ENCODE measurements at regions not wholly inside any gene's neighbourhood (a gene's known extent, or its start where the extent isn't known, plus 50 kb on each side); places are given as distances from the start of the nearest gene placed in this dataset.

DNA sequence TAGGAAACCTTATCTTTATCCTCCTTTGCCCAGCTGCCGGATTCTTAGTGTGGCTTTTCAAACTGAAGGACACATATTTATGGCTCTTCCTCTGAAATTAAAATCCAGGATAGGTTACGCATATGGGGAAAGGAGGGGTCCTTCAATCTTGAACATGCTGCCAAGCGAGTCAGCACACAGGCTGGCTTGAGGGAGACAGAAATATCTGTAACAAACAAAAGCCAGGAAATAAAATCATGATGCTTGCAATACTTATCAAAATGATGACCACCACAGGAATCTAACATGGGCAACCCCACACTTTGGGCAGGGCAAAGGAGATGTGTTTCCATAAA, 196.4 kb upstream of the LDB2 start:
- DNase-seq, result no peak

DNA sequence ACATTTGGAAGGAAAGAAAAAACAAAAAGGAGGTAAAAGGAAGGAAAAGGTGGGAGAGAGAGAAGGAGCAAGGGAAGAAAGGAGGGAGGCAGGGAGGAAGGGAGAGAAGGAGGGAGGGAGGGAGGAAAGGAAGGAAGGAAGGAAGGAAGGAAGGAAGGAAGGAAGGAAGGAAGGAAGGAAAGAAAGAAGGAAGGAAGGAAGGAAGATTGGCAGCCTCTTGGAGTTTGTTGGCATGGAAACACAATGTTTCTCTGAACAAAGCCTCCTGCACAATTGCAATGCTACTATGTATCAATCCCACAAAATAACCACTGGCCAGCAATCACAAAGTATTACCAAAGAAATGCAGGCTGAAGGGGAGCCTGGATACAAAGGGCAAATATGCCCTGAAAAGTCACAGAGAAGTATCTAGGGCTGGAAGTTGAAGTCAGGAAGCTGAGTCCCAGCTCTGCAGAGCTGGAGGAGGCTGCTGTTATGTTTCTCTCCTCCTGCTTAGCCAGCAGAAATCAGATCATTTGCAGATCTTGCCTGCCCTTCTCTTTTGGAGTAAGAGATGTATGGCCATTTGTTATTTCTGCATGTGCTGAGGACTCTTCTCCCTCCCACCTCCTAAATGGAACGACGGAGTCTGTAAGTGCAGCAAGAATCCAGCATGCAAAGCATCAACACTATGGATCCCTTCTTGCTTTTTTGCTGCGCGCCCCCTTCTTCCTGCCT, 195.9 kb upstream of the LDB2 start:
- DNase-seq, result no peak

DNA sequence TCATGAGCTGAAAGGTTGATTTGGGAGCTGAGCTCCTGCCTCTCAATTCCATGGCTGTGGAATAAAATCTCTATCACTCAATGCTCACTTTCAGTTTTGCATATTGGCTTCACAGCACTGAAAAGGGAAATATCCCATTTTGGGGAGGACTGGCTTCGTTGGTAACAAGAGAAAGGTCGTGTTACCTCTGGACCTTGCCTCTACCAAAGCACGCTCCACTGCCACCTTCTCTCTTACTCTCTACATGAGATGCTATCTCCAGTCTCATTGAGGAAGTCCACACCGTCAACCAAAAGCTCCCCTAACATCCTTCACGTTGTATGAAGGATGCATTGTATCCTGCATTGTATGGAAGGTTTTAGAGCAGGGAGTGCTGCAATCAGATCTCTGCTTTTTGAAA, 195.0 kb upstream of the LDB2 start:
- DNase-seq, result no peak

DNA sequence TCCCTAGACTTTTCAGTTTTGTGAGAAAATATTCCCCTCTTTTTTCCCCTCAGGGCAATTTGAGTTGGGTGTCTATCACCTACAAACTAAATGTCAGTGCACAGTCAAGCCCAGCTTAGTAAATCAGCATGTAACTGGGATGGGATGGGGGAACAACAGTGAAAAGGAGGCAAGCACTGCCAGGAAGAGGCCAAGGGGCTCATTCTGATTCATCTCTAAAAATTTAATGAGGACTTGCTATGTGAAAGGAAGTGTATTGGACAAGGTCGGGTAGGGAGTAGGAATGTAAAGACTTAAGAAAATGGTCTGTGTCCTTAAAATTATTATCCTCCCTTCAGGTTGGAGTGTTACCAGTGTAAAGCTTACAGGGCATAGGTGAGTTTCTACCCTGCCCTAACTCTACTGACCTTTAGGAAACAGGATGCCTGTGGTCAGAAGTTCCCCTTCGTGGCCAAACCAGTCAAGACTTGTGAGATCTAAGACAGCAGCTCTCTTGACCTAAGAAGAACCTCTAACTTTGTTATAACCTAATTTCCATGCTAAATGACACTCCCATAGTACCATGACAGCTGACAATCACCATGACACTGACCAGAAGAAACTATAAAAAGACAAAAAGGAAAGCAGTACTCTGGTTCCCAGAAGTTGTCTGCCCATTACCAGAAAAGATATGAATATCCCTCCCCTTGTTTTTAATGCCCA, 194.4 kb upstream of the LDB2 start:
- no peak for DNase-seq

DNA sequence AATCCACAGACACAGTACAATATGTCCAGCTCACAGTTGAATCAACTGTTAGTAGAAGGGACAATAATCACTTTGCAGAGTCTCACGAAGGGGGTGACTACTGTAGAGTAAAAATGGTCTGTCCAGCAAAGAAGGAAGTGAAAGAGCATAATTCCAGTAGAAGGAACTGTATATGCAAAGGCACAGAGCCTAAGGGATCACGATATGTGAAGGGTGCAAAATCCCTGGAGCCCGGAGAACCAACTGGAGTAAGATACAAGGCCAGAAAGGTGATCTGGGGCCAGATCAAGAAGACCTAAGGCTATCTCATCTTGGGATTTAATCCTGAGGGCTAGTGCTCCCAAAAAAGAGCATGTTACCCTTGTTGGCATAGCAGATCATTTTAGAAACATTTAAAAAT, 192.7 kb upstream of the LDB2 start:
- DNase-seq, result no peak

DNA sequence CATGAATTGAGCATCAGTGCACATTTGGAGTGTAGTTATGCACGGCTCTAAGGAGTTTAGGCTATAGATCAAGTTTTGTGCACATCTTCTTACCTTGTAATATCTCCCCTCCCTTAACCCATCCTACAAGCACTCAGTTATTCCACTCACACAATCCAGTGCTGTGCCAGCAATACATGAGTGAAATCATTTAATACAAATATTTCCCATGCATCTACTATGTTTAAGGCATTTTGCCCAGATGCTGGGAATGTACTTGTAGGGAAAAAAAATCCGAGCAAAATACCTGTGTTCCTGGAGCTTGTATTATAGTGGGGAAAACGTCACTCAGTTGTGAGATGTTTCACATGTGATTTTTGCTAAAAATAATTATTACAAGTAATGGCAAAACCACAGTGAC, 191.6 kb upstream of the LDB2 start:
- no peak for DNase-seq

DNA sequence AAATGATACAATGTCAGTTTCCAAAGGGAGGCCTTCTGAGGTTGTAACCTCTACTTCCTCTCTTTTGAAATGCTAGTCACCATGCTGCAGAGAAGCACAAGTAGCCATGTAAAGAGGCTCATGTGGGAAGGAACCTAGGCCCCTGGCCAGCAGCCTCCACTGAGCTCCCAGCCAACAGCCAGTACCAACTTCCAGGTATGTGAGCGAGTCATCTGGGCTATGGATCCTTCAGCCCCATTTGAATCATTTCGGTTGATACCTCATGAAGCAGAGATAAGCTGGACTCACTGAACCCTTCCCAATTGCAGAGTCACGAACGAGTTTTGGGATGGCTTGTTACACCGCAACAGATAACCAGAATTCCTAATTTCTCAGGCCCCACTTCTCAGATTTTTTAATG, 187.0 kb upstream of the LDB2 start:
- no peak for DNase-seq

DNA sequence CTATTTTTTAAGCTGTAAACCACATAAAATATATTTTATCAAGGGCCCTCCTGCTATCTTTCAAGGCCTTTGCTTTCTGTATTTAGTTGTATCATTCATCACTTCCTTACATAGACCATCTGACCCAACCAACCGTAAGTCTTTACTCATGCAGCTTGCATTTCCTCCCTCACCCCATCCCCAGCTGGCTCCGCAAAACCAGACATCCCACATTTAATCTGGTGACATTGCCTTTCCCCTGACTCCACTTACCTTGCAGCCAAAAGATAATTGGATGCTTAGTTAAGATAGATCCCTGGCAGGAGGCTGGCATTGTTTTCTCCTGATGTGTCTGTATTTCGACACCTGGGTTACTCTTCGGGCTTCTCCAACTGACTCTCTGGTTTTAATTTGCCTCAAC, 183.7 kb upstream of the LDB2 start:
- no peak for DNase-seq

DNA sequence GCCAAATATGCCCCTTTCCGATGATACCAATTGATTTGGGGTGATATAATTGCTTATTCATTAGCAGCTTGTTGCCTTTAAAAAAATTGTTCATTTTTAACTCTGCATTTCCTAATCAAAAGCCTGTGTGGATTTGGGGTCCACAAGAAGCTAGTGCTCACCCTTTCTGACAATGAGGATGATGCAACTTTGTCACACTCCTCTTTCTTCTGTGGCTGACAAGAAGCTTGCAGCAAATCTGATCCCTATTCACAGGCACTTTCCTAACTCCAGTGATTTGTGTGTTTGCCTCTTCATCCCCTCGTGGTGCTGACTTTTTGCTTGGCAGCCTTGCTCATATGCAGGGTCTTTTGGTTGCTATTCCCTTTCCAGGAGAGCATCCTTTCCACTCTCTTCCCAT, 182.7 kb upstream of the LDB2 start:
- DNase-seq, result no peak

DNA sequence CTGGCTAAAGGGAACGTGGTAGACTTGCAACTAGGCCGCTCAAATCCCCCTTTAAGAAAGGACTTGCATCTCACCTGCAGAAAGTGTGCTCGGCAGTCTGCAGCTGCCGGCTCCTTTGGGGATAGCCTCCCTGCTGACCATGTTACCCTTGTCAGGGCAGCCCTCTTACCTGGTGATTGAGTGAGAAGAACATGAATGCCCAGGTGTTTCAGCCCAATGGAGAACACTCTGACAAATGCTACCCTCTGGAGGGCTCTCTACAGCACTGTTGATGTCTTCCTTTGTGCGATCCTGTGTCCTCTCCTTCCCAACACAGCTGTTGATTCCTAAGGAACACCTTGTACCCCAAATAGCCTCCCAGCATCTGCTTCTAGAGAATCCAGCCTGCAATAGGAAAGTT, 178.7 kb upstream of the LDB2 start:
- DNase-seq, result no peak

DNA sequence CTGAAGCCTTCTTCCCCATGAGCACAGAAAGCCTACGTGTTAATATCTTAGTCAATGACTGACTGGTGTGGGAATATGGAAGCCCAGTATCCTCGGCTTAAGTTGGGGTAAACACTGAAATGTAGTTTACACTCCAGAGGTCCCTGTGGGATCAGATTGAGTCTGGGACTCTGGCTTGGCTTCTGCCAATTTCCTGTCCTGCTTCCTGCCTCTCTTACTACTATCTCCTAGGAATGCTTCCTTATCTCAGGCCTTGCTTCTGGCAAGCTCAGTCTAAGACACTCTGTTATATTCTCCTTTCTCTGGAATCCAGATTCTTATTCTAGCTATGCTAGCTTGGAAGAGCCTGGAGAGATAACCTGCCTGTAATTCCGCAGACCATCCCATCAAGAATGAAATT, 174.0 kb upstream of the LDB2 start:
- no peak for DNase-seq

DNA sequence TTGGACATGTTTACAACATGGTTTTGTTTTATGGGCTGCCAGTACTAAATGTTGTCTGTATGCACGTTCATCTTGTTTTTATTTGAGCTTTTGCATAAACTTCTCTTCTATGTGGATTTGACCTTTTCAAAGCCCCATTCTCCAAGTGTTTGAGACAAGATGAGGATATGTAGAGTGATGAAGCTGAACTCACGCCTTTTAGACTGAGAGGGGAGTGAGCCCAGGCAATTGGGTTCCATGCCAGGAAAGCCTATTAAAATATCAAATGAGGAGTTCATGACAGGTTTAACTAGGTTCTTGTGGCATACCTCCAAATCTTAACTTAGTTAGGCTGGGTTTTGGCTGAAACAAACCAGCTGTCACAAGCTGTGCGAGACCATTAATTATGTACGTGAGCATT, 170.4 kb upstream of the LDB2 start:
- no peak for DNase-seq

DNA sequence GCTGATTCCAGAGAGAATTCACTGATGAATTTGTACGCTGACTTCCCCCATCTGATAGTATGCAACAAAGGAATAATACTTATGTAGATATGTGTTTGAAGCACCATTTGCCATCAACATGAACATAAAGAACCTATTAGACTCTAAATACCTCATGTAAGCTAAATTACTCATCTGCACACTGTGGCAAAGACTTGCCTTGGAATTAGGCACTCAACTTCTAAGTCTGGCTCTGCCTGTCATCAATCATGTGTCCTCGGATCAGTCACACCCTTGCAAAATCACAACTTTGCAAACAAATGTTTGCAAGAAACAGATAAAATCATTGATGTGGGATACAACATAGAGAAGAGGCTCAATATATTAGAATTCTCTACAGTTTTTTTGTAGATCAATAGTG, 169.9 kb upstream of the LDB2 start:
- DNase-seq, result no peak

DNA sequence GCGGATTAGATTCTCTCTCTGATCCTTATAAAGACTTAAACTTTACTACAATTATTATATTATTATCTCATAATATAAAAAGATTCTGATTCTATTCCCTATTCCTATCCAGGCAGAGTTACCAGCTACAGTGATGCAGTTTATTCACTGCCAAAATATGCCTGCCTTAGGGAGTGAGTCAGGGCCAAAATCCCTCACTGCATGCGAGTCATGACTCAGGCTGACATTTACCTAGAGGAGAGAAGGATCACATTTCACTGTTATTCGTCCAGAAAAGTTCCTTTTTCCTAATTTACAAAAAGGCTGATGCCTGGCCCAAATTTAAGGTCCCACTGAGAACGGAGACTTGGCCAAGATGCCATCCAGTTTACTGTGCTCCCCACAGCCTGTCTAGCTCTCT, 168.5 kb upstream of the LDB2 start:
- no peak for DNase-seq

DNA sequence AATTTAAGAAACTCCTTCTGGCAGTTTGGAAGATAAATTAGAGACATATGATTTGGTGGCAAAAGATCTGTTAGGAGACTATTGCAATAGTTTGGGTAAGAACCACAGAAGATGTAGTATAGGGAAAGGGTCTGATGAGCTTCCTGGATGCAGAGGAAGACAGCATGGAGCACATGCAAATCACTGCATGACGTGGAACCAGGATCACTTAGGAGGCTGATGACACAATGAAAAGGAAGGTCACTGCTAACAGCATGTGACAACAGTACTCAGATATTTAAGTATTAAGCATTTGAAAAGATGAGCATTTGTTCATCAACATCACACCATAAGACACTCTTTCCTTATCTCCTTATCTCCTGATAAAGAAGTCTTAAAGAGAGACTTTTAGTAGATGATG, 167.8 kb upstream of the LDB2 start:
- no peak for DNase-seq

DNA sequence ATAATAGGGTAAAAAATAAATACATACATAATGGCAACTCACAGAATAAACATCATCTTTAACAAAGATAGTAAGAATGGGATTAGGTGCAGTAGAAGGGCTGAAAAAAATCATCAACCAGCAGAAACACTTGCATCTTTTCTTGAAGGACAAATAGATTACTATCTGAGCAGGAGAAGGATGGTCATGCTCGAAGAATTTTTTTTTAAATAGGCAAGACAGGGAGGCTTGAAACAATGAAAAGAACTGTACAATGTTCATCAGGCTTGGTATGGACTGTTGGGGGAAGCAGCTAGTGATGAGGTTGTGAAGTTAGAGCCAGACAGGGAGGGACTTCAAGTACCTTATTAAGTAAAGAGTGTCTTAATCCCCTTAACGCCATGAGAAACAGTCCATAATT, 167.4 kb upstream of the LDB2 start:
- DNase-seq, result no peak

DNA sequence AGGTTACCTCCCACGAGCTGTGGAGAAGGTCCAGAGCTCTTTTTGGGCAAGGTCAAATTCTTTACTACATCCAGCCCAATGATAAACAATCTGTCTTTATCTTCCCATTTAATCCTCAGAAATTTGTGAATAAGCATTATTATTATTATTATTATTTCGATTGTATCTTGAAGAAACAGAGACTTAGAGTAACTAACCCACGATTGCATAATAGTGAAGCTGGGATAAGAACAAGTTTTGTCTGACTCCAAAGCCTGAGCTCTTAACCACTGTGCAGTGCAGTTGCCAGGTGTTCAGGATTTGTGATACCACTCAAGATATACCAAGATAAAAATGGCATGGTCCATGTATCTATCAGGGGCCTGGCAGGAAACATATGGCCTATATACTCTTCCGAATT, 166.5 kb upstream of the LDB2 start:
- DNase-seq, result no peak

DNA sequence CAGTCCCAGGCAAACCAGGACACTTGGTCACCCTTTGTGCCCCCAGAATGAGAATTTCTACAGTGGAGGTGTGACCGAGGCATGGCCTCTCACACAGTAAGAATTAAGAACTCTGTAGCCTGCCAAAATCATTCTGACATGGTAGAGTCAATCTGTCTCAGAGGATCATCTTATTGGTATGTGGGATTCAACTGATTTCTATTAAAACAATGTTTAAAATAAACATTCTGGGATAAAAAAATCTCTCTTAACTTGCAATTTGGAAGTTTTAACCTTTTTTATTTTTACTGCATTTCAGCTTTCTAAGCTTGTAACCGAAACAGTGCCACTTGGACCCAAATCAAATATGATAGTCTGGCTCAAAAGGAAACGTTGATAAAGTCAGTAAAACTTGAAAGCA, 165.4 kb upstream of the LDB2 start:
- no peak for DNase-seq

DNA sequence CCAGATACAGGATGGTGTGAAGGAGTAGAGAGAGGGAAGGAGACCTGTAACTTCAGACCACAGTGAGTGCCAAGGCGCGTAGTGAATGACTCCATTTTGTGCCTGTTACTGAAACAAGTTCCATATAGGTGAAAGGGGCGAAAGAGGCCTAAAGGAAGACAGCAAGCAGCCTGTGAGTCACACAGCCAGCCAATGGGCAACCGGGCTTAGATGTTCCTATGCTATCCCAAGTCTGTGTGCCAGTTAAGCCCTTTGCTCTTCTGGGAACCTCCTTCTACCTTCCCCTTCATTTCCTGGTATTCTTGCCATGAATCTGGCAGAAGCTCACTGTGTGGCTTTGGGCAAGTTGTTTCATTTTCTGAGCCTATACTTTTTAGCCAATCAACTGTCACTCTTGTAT, 161.8 kb upstream of the LDB2 start:
- no peak for DNase-seq

DNA sequence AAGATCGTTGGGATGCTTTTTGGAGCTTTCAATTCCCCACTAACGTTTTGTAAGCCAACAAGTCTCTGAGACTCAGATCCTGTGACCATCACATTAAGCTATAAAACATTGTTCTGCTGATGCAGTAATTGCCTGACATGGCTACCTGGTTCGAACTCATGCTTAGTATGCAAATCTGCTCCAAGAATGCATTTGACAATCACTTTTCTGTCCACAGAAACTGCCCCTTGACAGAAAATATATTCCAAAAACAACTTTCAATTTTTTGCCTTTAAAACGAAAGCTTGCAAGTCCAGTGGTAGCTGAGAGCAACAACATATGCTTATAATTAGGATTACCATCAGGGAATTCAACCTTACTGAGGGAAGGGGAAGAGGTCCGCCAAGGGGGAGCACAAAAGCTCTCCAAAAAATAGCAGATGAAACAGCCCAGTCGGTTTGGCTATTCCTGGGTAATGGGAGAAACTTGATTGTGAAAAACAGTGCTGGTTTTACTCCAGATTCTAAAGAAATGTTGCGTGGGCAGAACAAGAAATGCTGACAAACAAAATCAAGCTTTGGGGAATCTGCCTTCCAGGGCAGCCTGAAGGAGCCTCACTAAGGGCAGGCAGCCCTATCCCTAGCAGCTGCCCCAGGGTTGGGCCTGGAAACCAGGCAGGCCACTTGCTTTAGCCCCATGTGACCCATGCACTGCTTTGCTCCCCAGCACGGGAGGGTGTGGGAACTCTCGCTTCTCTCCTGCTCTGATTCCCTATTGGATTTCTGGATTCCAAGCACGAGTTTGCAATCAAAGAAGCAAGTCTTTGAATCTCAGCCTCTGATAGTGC, 160.7 kb upstream of the LDB2 start:
- no peak for DNase-seq

DNA sequence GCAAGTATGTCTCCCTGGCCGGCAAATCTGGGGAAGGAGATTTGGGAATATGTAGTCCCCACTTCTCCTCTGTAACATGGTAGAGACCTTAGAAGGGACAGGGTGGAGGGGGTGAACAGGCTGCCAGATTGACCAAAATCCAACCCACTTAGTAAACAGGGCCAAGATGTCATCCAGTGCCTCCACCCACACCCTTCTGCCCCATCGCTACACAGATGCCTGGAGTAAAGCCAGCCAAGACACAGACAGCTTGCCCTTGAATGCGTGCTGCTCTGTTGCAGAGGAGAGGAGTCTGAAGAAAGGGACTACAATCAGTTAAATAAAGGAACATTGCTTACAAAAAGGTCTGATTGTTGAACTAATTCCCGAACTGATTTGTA, 160.1 kb upstream of the LDB2 start:
- DNase-seq, result no peak

DNA sequence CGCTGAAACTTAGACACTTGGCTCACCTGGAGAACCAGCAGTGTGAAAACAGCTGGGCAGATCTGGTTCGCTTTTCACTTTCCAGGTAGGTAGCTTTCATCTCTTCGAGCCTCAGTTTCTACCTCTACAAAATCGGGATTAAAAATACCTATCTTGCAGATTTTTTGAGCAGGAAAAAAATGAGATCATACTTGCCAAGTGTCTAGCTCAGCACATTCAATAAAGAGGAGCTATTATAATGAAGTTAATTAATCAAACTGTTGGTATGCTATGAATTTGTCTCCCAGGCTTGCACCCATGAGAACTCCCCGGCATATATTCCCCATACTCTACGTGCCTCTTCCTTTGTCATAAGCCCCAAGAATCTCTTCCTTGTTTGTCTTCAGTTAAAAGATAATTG, 158.6 kb upstream of the LDB2 start:
- DNase-seq, result no peak

DNA sequence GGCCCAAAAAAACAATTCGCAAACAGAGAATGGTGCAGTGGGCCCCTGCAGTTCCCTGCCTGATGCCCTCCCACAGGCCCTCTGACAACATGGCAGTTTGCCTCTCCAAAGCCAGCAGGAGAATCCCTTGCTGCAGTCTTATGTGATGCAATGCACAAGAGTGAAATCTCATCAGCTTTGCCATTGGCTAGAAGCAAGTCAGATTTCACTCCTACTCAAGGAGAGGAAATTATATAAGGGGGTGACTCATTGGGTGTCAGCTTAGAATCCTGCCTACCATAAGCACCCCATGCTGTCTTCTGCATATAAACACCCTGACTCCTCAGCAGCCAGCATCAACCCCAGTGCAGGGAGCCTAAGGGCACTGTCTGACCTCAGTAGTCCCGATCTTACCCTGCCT, 157.3 kb upstream of the LDB2 start:
- DNase-seq, result no peak

DNA sequence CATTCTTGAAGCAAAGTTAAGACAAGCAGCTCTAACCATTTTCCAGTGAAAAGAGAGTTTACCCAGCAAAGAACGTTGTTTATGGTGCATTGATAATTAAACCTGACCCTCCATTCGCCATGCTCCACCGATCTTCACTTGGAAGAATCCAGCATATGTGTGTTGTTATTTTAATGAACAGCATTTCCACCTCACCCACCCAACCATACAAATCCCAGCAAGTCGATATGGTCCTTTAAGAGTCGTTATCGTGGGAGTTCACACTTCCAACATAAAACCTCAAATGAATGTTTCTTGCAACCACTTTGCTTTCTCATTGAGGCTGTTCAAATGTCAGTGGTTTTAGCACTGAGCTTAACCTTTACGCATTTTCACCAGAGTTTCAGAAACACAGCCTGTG, 147.4 kb upstream of the LDB2 start:
- DNase-seq, result no peak

All from hematopoietic multipotent progenitor cell treated with erythropoietin and hydrocortisone succinate and interleukin-3 and kit ligand, for 8 days (in vitro differentiated cells).